A673 (cell line): ENCODE measurements at regions not wholly inside any gene's neighbourhood (a gene's known extent, or its start where the extent isn't known, plus 50 kb on each side); places are given as distances from the start of the nearest gene placed in this dataset.

Source experiments
- BruUV-seq: library from RNA; stranded (reverse); fragments of 400-500 nt; replicated peaks from 2 replicates; lab custom pipeline; 2021; lab: Mats Ljungman, UMichigan
- CTCF ChIA-PET: fragments of 300-600 bp; sonication (Branson Sonifier 250); formaldehyde crosslinking; loops from one replicate; lab custom pipeline; 2022; ENCODE audit warnings: antibody characterized with exemption; lab: Charles Lee
- POLR2A ChIA-PET: fragments of 300-600 bp; sonication (Branson Sonifier 250); formaldehyde crosslinking; loops from one replicate; lab custom pipeline; 2022; ENCODE audit warnings: antibody characterized with exemption; ENCODE audit not compliant: low non-redundant PET; lab: Charles Lee
- DNase-seq: peaks from one replicate; pipeline ENCODE4 v3.0.0-alpha.2; 2015; ENCODE audit warnings: low spot score
- H3K27ac ChIP-seq: fragments of 200-600 bp; sonication (generic); 2 replicates; pipeline ENCODE4 v1.5.1; 2016; ENCODE audit warnings: mixed run types, low read depth, mild to moderate bottlenecking, mixed read lengths, antibody characterized with exemption, low read length; ENCODE audit not compliant: poor library complexity, severe bottlenecking
- H3K27me3 ChIP-seq: fragments of 200-600 bp; sonication (generic); replicated peaks from 2 replicates; pipeline ENCODE4 v1.6.1; 2017; ENCODE audit warnings: mixed run types, low read depth, mild to moderate bottlenecking, mixed read lengths, antibody characterized with exemption, low read length; ENCODE audit not compliant: insufficient read depth, poor library complexity
- H3K36me3 ChIP-seq: fragments of 200-600 bp; sonication (generic); 2 replicates; pipeline ENCODE4 v1.6.1; 2016; ENCODE audit warnings: mixed run types, mild to moderate bottlenecking, mixed read lengths, antibody characterized with exemption, low read length; ENCODE audit not compliant: insufficient read depth, poor library complexity, severe bottlenecking
- H3K4me1 ChIP-seq: fragments of 200-600 bp; sonication (generic); 2 replicates; pipeline ENCODE4 v1.6.1; 2017; ENCODE audit warnings: mixed run types, mild to moderate bottlenecking, mixed read lengths, antibody characterized with exemption, low read length; ENCODE audit not compliant: insufficient read depth, poor library complexity, severe bottlenecking
- H3K4me3 ChIP-seq: fragments of 200-600 bp; sonication (generic); 2 replicates; pipeline ENCODE4 v1.5.1; 2016; ENCODE audit warnings: low read depth, mixed run types, mild to moderate bottlenecking, mixed read lengths, low read length; ENCODE audit not compliant: poor library complexity, severe bottlenecking
- H3K9me3 ChIP-seq: fragments of 200-600 bp; sonication (generic); 2 replicates; pipeline ENCODE4 v1.6.1; 2016; ENCODE audit warnings: mixed run types, low read depth, mild to moderate bottlenecking, mixed read lengths, antibody characterized with exemption, low read length; ENCODE audit not compliant: poor library complexity, severe bottlenecking
- CTCF ChIP-seq: fragments of 300-800, 200-600 bp; sonication (generic); conservative IDR thresholded peaks from 2 replicates; pipeline ENCODE4 v1.5.1; 2017; ENCODE audit warnings: low read depth, mild to moderate bottlenecking, antibody characterized with exemption, low read length, moderate library complexity, mixed read lengths
- EZH2 ChIP-seq: fragments of 200-600 bp; sonication (generic); IDR thresholded peaks from 2 replicates; pipeline ENCODE4 v1.6.1; 2017; ENCODE audit warnings: borderline replicate concordance, low read depth, mild to moderate bottlenecking, mixed read lengths, antibody characterized with exemption, low read length; ENCODE audit not compliant: poor library complexity, severe bottlenecking
- intact Hi-C: fragments of 100-400 bp; cut with micrococcal nuclease; formaldehyde crosslinking; loops from one replicate; pipeline ENCODE4 v1.10.0; 2022; ENCODE audit not compliant: unreplicated experiment

DNA sequence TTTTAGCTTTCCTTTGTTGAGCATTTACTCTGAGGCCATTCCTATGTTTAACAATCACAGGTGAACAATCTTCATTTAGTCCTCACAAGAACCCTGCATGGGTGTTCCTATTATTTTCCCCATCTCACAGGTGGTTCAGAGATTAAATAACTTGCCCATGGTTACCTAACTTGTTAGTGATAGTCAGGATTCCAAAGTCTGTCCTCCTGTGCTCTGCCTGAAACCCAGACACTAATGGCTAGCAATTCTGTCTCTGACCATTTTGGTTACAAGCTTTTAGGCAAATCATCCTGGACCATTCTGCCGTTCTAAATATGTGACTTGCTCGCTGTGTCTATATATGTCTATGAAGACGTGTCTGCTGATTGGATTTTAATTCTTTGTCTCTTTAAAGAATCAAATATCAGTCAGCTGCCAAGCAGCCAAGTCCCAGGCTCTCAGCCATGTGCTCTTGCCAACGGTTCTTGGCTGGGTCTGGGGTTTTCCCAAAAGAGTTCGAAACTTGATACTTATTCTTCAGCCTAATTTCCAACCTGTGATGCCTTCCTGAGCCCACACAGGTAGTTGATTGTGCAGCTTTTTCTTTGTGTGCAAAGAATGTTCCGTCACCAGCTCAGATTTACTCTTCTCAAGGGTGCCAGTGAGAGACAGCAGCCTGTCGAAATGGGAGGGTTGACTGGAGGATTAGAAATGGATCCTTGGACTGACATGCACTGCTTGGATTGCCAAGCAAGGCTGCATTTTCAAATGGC lies 121.7 kb downstream of the NREP start:
- TF ChIP-seq CTCF (no peak), EZH2 (no peak)
- Histone ChIP-seq H3K36me3 (no peaks in the 10 kb centered on the region), H3K27ac (no peak overlapping the region), H3K4me1 (no peaks in the 10 kb centered on the region), H3K9me3 (peaks cover 4% of the 10 kb centered on the region), H3K4me3 (no peak overlapping the region), H3K27me3 (no peaks in the 10 kb centered on the region)
- ChIA-PET CTCF (no interaction called here), POLR2A (no interaction called here)
- BruUV-seq: no TSS peak
- intact Hi-C loops: no loop called here
- no peak for DNase-seq

GRCh38 chr5:111631328-111631727 lies 119.0 kb upstream of the STARD4 start:
- ChIA-PET CTCF (no interaction called here), POLR2A (interaction anchor here (0.6 kb wide), 1 partner anchor 26 kb away, joined by 3 read pairs; no protein-coding TSS in a partner anchor)
- Histone ChIP-seq H3K36me3 (no peaks in the 10 kb centered on the region), H3K27ac (no peak overlapping the region), H3K27me3 (no peaks in the 10 kb centered on the region), H3K9me3 (no peaks in the 10 kb centered on the region), H3K4me3 (no peak overlapping the region), H3K4me1 (no peaks in the 10 kb centered on the region)
- no TSS peak for BruUV-seq
- TF ChIP-seq EZH2 (no peak), CTCF (no peak)
- intact Hi-C loops: no loop called here
- no peak for DNase-seq

- ChIA-PET CTCF (no interaction called here), POLR2A (no interaction called here)
- Histone ChIP-seq H3K36me3 (no peaks in the 10 kb centered on the region), H3K27me3 (no peaks in the 10 kb centered on the region), H3K27ac (no peak overlapping the region), H3K9me3 (no peaks in the 10 kb centered on the region), H3K4me3 (no peak overlapping the region), H3K4me1 (no peaks in the 10 kb centered on the region)
- DNase-seq: no peak
- BruUV-seq: no TSS peak
- TF ChIP-seq CTCF: no peak
- no peak for TF ChIP-seq EZH2
- intact Hi-C loops: no loop called here
Measured at GRCh38 chr5:111628901-111629300, 116.6 kb upstream of the STARD4 start.
